ENCODE measurements at regions not wholly inside any gene's neighbourhood (a gene's known extent, or its start where the extent isn't known, plus 50 kb on each side); places are given as distances from the start of the nearest gene placed in this dataset.

DNA sequence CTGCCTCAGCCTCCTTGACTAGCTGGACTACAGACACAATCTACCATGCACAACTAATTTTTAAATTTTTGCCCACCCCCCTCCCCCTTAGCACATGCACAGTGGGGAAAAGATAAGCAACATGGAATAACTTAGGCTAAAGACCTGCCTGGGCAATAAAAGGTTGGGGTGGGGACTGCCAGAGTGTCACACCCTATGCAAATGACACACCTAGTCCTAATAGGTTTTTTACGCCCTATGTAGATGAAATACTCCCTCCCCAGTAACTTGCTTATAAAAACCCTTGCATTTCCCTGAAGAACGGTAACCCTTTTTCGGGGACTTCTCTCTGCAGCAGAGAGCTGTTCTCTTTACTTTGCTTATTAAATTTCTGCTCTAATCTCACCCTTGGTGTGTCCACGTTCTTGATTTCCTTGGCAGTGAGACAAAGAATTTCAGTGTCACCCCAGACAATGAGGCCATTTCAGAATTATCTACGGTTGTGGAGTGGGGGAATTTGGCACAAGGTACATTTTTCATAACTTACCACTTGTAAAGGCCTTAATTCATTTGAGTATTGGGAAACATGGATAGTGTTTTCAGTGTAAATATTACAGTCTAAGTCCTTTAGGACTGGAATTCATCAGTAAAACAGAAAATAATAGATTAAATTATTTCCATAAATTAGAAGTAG lies 109.2 kb downstream of the NOL4 start:
- no peak for TF ChIP-seq CTCF (IDR thresholded peaks at IDR 0.05; ENCODE audit: insufficient read depth, low read depth, low read length)
- no peak for TF ChIP-seq EZH2 (IDR thresholded peaks at IDR 0.05; ENCODE audit: insufficient read depth, low read length)

Data from astrocyte (in vitro differentiated cells and primary cell).